HepG2 (cell line): ENCODE measurements at regions not wholly inside any gene's neighbourhood (a gene's known extent, or its start where the extent isn't known, plus 50 kb on each side); places are given as distances from the start of the nearest gene placed in this dataset.

Experiments
- E2F2 ChIP-seq: sonication (generic); formaldehyde crosslinking; IDR thresholded peaks from 2 replicates; pipeline ENCODE4 v1.4.0; 2020; ENCODE audit warnings: missing genetic modification reagents, borderline replicate concordance
- ISL2 ChIP-seq: sonication (generic); formaldehyde crosslinking; IDR thresholded peaks from 2 replicates; pipeline ENCODE4 v1.5.0; 2020; ENCODE audit warnings: missing genetic modification reagents
- NCOA1 ChIP-seq: sonication (generic); formaldehyde crosslinking; IDR thresholded peaks from 2 replicates; pipeline ENCODE4 v1.9.0; 2021; ENCODE audit warnings: missing genetic modification reagents
- PBX2 ChIP-seq: IDR thresholded peaks from 2 replicates; pipeline ENCODE4 v1.6.1; 2016; ENCODE audit warnings: control low read depth
- POLR2A ChIP-seq, 2 experiments: IDR thresholded peaks; 2 replicates each; pipeline ENCODE4 v1.6.1; 2011; ENCODE audit warnings: low read depth in 2 of 2, low read length in 2 of 2, mild to moderate bottlenecking in 1 of 2, moderate library complexity in 1 of 2; ENCODE audit not compliant: insufficient read depth in 1 of 2
- ZNF124 ChIP-seq: sonication (generic); formaldehyde crosslinking; IDR thresholded peaks from 2 replicates; pipeline ENCODE4 v1.4.0; 2020; ENCODE audit warnings: missing genetic modification reagents
- ZNF225 ChIP-seq: sonication (generic); formaldehyde crosslinking; IDR thresholded peaks from 2 replicates; pipeline ENCODE4 v1.4.0; 2020; ENCODE audit warnings: mild to moderate bottlenecking, missing genetic modification reagents
- ZNF343 ChIP-seq: sonication (generic); formaldehyde crosslinking; IDR thresholded peaks from 2 replicates; pipeline ENCODE4 v1.4.0; 2020; ENCODE audit warnings: mild to moderate bottlenecking, missing genetic modification reagents
- ZNF577 ChIP-seq: sonication (generic); formaldehyde crosslinking; IDR thresholded peaks from 2 replicates; pipeline ENCODE4 v1.4.0; 2020; ENCODE audit warnings: mild to moderate bottlenecking, low read depth, missing genetic modification reagents, borderline replicate concordance
- TF ChIP-seq, protein P1 (sequence below): sonication (generic); IDR thresholded peaks from 2 replicates; pipeline ENCODE4 v1.6.1; 2016; ENCODE audit warnings: low read depth, borderline replicate concordance
- TF ChIP-seq, protein P2 (sequence below): sonication (generic); formaldehyde crosslinking; conservative IDR thresholded peaks from 2 replicates; pipeline ENCODE4 v1.8.0; 2022; ENCODE audit warnings: mild to moderate bottlenecking, moderate library complexity, missing genetic modification reagents

GRCh38 chr13:80497978-80498377 lies 157.1 kb upstream of the SPRY2 start (continued):
- TF ChIP-seq ISL2 (CRISPR knock-in tag) (no peak), ZNF124 (CRISPR knock-in tag) (no peak), ZNF343 (CRISPR knock-in tag) (no peak), ZNF577 (CRISPR knock-in tag) (no peak), E2F2 (CRISPR knock-in tag) (no peak), NCOA1 (CRISPR knock-in tag) (no peak), POLR2A (IDR thresholded peaks at IDR 0.05; ENCODE audit: insufficient read depth in 1 of 2, low read depth in 2 of 2, low read length in 2 of 2) (no peak), PBX2 (CRISPR knock-in tag) (no peak), ZNF225 (CRISPR knock-in tag) (no peak)
- TF ChIP-seq, protein P1, sequence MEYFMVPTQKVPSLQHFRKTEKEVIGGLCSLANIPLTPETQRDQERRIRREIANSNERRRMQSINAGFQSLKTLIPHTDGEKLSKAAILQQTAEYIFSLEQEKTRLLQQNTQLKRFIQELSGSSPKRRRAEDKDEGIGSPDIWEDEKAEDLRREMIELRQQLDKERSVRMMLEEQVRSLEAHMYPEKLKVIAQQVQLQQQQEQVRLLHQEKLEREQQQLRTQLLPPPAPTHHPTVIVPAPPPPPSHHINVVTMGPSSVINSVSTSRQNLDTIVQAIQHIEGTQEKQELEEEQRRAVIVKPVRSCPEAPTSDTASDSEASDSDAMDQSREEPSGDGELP: no peak
- TF ChIP-seq, protein P2, sequence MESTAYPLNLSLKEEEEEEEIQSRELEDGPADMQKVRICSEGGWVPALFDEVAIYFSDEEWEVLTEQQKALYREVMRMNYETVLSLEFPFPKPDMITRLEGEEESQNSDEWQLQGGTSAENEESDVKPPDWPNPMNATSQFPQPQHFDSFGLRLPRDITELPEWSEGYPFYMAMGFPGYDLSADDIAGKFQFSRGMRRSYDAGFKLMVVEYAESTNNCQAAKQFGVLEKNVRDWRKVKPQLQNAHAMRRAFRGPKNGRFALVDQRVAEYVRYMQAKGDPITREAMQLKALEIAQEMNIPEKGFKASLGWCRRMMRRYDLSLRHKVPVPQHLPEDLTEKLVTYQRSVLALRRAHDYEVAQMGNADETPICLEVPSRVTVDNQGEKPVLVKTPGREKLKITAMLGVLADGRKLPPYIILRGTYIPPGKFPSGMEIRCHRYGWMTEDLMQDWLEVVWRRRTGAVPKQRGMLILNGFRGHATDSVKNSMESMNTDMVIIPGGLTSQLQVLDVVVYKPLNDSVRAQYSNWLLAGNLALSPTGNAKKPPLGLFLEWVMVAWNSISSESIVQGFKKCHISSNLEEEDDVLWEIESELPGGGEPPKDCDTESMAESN (CRISPR knock-in tag): no peak
